ENCODE measurements at regions not wholly inside any gene's neighbourhood (a gene's known extent, or its start where the extent isn't known, plus 50 kb on each side); places are given as distances from the start of the nearest gene placed in this dataset.

DNA sequence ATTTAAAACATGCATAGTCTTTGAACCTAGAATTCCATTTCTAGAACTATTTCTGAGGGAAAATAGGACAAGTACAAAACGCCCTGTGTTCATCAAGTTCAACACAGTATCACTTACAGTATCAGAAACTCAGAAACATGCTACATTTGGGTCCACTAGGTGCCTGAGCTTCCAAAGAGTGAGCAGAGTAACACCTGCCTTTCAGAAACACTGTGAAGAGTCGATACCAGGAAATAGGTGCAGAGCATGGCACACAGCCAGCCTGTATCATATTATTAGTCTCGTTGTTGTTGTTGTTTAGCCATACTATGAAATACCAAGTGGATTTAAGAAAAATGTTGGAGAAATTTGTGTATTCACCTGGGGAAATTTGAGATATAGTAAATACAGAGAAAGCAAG, 392.1 kb upstream of the MGMT start:
- TF ChIP-seq, protein P1, sequence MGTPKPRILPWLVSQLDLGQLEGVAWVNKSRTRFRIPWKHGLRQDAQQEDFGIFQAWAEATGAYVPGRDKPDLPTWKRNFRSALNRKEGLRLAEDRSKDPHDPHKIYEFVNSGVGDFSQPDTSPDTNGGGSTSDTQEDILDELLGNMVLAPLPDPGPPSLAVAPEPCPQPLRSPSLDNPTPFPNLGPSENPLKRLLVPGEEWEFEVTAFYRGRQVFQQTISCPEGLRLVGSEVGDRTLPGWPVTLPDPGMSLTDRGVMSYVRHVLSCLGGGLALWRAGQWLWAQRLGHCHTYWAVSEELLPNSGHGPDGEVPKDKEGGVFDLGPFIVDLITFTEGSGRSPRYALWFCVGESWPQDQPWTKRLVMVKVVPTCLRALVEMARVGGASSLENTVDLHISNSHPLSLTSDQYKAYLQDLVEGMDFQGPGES (IDR thresholded peaks at IDR 0.05; ENCODE audit: low read depth, low read length), result no peak
- no peak for TF ChIP-seq MEF2A (IDR thresholded peaks at IDR 0.05; ENCODE audit: borderline replicate concordance, low read depth)
- TF ChIP-seq, protein P2, sequence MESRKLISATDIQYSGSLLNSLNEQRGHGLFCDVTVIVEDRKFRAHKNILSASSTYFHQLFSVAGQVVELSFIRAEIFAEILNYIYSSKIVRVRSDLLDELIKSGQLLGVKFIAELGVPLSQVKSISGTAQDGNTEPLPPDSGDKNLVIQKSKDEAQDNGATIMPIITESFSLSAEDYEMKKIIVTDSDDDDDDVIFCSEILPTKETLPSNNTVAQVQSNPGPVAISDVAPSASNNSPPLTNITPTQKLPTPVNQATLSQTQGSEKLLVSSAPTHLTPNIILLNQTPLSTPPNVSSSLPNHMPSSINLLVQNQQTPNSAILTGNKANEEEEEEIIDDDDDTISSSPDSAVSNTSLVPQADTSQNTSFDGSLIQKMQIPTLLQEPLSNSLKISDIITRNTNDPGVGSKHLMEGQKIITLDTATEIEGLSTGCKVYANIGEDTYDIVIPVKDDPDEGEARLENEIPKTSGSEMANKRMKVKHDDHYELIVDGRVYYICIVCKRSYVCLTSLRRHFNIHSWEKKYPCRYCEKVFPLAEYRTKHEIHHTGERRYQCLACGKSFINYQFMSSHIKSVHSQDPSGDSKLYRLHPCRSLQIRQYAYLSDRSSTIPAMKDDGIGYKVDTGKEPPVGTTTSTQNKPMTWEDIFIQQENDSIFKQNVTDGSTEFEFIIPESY (IDR thresholded peaks at IDR 0.05; ENCODE audit: borderline replicate concordance, low read depth), result no peak
- ChIA-PET POLR2A (no interaction called here), CTCF (no interaction called here)
- H3K4me2 ChIP-seq, result no peak overlapping the region
- H3F3A ChIP-seq (replicated peaks; ENCODE audit: insufficient read depth), result no peaks in the 10 kb centered on the region
- no peak overlapping the region for H3K9ac ChIP-seq
- no peak overlapping the region for H2AFZ ChIP-seq (ENCODE audit: low read depth)
- H3K36me3 ChIP-seq (replicated peaks in 1 of 2; ENCODE audit: control insufficient read depth in 1 of 2, insufficient read depth in 2 of 2, low read length in 1 of 2), result no peaks in the 10 kb centered on the region
- H3K9me3 ChIP-seq, result no peaks in the 10 kb centered on the region
- H3K4me1 ChIP-seq (ENCODE audit: control insufficient read depth in 1 of 2, insufficient read depth in 2 of 2, low read depth in 1 of 2, low read length in 1 of 2), result no peaks in the 10 kb centered on the region; a peak in 1 of 4 replicates
- H3K79me2 ChIP-seq (ENCODE audit: insufficient read depth), result no peaks in the 10 kb centered on the region
- WGBS (ENCODE audit: low lambda C conversion rate), result 21% methylated on average over 3 of the region's 3 CpGs
- no peak for DNase-seq
- no peak overlapping the region for H3K27ac ChIP-seq (ENCODE audit: low read depth in 2 of 2, low read length in 1 of 2)
- H3K4me3 ChIP-seq (ENCODE audit: low read depth in 2 of 2, low read length in 1 of 2), result no peak overlapping the region
- no peaks in the 10 kb centered on the region for H3K27me3 ChIP-seq (ENCODE audit: insufficient read depth)
- H3K9me2 ChIP-seq, result no peaks in the 10 kb centered on the region
- no peaks in the 10 kb centered on the region for H4K20me1 ChIP-seq (ENCODE audit: insufficient read depth)

DNA sequence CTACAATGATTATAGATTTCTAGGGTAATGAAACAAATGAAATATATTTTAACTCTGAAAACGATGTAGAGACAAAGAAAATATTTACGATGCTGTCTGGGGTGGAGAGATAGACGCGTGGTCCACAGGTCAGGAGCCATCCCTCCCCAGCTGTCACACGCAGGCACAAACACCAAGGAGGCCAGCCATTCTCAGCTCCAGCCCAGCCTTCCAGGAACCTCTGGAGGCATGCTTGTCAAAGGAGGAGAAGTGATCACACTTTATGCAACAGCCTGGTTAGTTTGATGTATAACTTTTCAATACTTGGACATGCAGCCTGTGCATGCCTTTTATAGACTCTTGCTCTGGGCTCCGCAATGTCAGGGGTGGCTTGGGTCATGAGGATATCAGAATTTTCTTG, 391.5 kb upstream of the MGMT start:
- POLR2A ChIA-PET, result no interaction called here
- no peaks in the 10 kb centered on the region; a peak in 1 of 4 replicates for H3K4me1 ChIP-seq (ENCODE audit: control insufficient read depth in 1 of 2, insufficient read depth in 2 of 2, low read depth in 1 of 2, low read length in 1 of 2)
- 60% methylated on average over 6 of the region's 6 CpGs for WGBS (ENCODE audit: low lambda C conversion rate)

More for the DNA sequence above, 391.5 kb upstream of the MGMT start:
- CTCF ChIA-PET, result no interaction called here
- Histone ChIP-seq H3K27me3 (ENCODE audit: insufficient read depth) (no peaks in the 10 kb centered on the region), H2AFZ (ENCODE audit: low read depth) (no peak overlapping the region), H3K27ac (ENCODE audit: low read depth in 2 of 2, low read length in 1 of 2) (no peak overlapping the region), H4K20me1 (ENCODE audit: insufficient read depth) (no peaks in the 10 kb centered on the region), H3K9me3 (no peaks in the 10 kb centered on the region), H3K79me2 (ENCODE audit: insufficient read depth) (no peaks in the 10 kb centered on the region), H3K4me3 (ENCODE audit: low read depth in 2 of 2, low read length in 1 of 2) (no peak overlapping the region), H3F3A (replicated peaks; ENCODE audit: insufficient read depth) (no peaks in the 10 kb centered on the region), H3K9me2 (no peaks in the 10 kb centered on the region), H3K36me3 (replicated peaks in 1 of 2; ENCODE audit: control insufficient read depth in 1 of 2, insufficient read depth in 2 of 2, low read length in 1 of 2) (no peaks in the 10 kb centered on the region), H3K4me2 (no peak overlapping the region), H3K9ac (no peak overlapping the region)
- DNase-seq, result no peak
- TF ChIP-seq, protein P3, sequence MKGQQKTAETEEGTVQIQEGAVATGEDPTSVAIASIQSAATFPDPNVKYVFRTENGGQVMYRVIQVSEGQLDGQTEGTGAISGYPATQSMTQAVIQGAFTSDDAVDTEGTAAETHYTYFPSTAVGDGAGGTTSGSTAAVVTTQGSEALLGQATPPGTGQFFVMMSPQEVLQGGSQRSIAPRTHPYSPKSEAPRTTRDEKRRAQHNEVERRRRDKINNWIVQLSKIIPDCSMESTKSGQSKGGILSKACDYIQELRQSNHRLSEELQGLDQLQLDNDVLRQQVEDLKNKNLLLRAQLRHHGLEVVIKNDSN (IDR thresholded peaks at IDR 0.05; ENCODE audit: borderline replicate concordance, low read depth), result no peak
- no peak for TF ChIP-seq TAF1 (IDR thresholded peaks at IDR 0.05; ENCODE audit: borderline replicate concordance, low read depth, low read length)
- TF ChIP-seq, protein P1 (IDR thresholded peaks at IDR 0.05; ENCODE audit: low read depth, low read length), result no peak
